HG03039 (cell line): ENCODE measurements at regions not wholly inside any gene's neighbourhood (a gene's known extent, or its start where the extent isn't known, plus 50 kb on each side); places are given as distances from the start of the nearest gene placed in this dataset.
"Not testable (repeated sequence)": the region's sequence is repeated elsewhere in the genome, so short reads cannot be mapped to it uniquely, and the experiment has no call there.

Experiments used
- ATAC-seq: cut with Tn5 transposase; IDR thresholded peaks from one replicate; pipeline ENCODE4 v1.9.1; 2021; ENCODE audit warnings: mild to moderate bottlenecking, moderate library complexity; ENCODE audit not compliant: unreplicated experiment

- no peak for ATAC-seq
These were observed 244.4 kb upstream of the FOXN3 start for GRCh38 chr14:89661392-89661791.

- ATAC-seq, result not testable (repeated sequence)
These were observed 243.7 kb upstream of the FOXN3 start for GRCh38 chr14:89660625-89661233.

GRCh38 chr14:89660166-89660565, 243.1 kb upstream of the FOXN3 start:
- no peak for ATAC-seq

- ATAC-seq, result no peak
These were observed 242.1 kb upstream of the FOXN3 start for GRCh38 chr14:89658977-89659670.

- no peak for ATAC-seq
These were observed 240.0 kb upstream of the FOXN3 start for GRCh38 chr14:89657014-89657413.

GRCh38 chr14:89654998-89655397, 238.0 kb upstream of the FOXN3 start:
- ATAC-seq, result no peak

GRCh38 chr14:89652352-89652751, 235.3 kb upstream of the FOXN3 start:
- no peak for ATAC-seq

- ATAC-seq, result no peak
These were observed 234.8 kb upstream of the FOXN3 start for GRCh38 chr14:89651805-89652204.

GRCh38 chr14:89650077-89650978, 233.3 kb upstream of the FOXN3 start:
- no peak for ATAC-seq

GRCh38 chr14:89649451-89650075, 232.5 kb upstream of the FOXN3 start:
- ATAC-seq, result no peak

- no peak for ATAC-seq
These were observed 231.9 kb upstream of the FOXN3 start for GRCh38 chr14:89648924-89649323.

GRCh38 chr14:89648510-89648909, 231.5 kb upstream of the FOXN3 start:
- ATAC-seq, result no peak

GRCh38 chr14:89646971-89647370, 229.9 kb upstream of the FOXN3 start:
- no peak for ATAC-seq

GRCh38 chr14:89644641-89645040, 227.6 kb upstream of the FOXN3 start:
- no peak for ATAC-seq

GRCh38 chr14:89641495-89642175, 224.6 kb upstream of the FOXN3 start:
- peak; percentile 96 for ATAC-seq

GRCh38 chr14:89640141-89640540, 223.1 kb upstream of the FOXN3 start:
- no peak for ATAC-seq

- no peak for ATAC-seq
These were observed 222.7 kb upstream of the FOXN3 start for GRCh38 chr14:89639687-89640086.

- no peak for ATAC-seq
These were observed 221.9 kb upstream of the FOXN3 start for GRCh38 chr14:89638891-89639290.

- no peak for ATAC-seq
These were observed 220.5 kb upstream of the FOXN3 start for GRCh38 chr14:89637581-89637980.

- ATAC-seq, result no peak
These were observed 218.6 kb upstream of the FOXN3 start for GRCh38 chr14:89635615-89636014.

- no peak for ATAC-seq
These were observed 217.0 kb upstream of the FOXN3 start for GRCh38 chr14:89634037-89634436.
